ENCODE measurements at regions not wholly inside any gene's neighbourhood (a gene's known extent, or its start where the extent isn't known, plus 50 kb on each side); places are given as distances from the start of the nearest gene placed in this dataset.

GRCh38 chr5:158471535-158471924 lies 612.6 kb upstream of the CLINT1 start:
- Histone ChIP-seq H3K27me3 (ENCODE audit: control insufficient read depth, extremely low read depth, insufficient read depth, low read length) (no peaks in the 10 kb centered on the region), H3K36me3 (ENCODE audit: control insufficient read depth in 2 of 2, extremely low read depth in 1 of 2, insufficient read depth in 2 of 2, low read length in 2 of 2) (no peaks in the 10 kb centered on the region), H3K9me3 (ENCODE audit: control insufficient read depth, low read depth, low read length) (no peaks in the 10 kb centered on the region), H4K20me1 (ENCODE audit: control insufficient read depth, extremely low read depth, insufficient read depth, low read length) (no peaks in the 10 kb centered on the region), H3K9me1 (ENCODE audit: control insufficient read depth, extremely low read depth, insufficient read depth, low read length) (no peaks in the 10 kb centered on the region), H3K4me2 (ENCODE audit: control insufficient read depth, extremely low read depth, insufficient read depth, low read depth, low read length) (no peak overlapping the region), H2AFZ (ENCODE audit: control insufficient read depth, low read length) (no peak overlapping the region), H3K9ac (ENCODE audit: control insufficient read depth, extremely low read depth, insufficient read depth, low read length) (no peak overlapping the region), H3K79me2 (ENCODE audit: control insufficient read depth, insufficient read depth, low read length) (no peaks in the 10 kb centered on the region), H3K4me3 (ENCODE audit: control insufficient read depth in 2 of 3, extremely low read depth in 1 of 3, insufficient read depth in 2 of 3, low read depth in 1 of 3, low read length in 3 of 3) (no peak overlapping the region), H3K4me1 (ENCODE audit: control insufficient read depth, extremely low read depth, insufficient read depth, low read length) (no peaks in the 10 kb centered on the region), H3K27ac (ENCODE audit: control insufficient read depth, insufficient read depth, low read length) (no peak overlapping the region)
- dilution Hi-C loops (cut with MboI; ENCODE audit: extremely low pct_ligation_motif_present, low sequenced_read_pairs) = no loop called here
- DNase-seq (ENCODE audit: low read depth, low spot score) = no peak
- no peak for TF ChIP-seq CTCF (optimal IDR thresholded peaks at IDR 0.05 in 1 of 3, IDR thresholded peaks at IDR 0.05 in 1 of 3, conservative IDR thresholded peaks at IDR 0.05 in 1 of 3; ENCODE audit: extremely low read depth in 1 of 3, insufficient read depth in 2 of 3, low read length in 3 of 3)
- TF ChIP-seq EZH2 (IDR thresholded peaks at IDR 0.05; ENCODE audit: low read length) = no peak
- FAIRE-seq = no peak

GRCh38 chr5:158470764-158471534 lies 612.0 kb upstream of the CLINT1 start:
- H3K79me2 ChIP-seq (ENCODE audit: control insufficient read depth, insufficient read depth, low read length) = no peaks in the 10 kb centered on the region
- H3K4me3 ChIP-seq (ENCODE audit: control insufficient read depth in 2 of 3, extremely low read depth in 1 of 3, insufficient read depth in 2 of 3, low read depth in 1 of 3, low read length in 3 of 3) = no peak overlapping the region
- H4K20me1 ChIP-seq (ENCODE audit: control insufficient read depth, extremely low read depth, insufficient read depth, low read length) = no peaks in the 10 kb centered on the region
- H3K27me3 ChIP-seq (ENCODE audit: control insufficient read depth, extremely low read depth, insufficient read depth, low read length) = no peaks in the 10 kb centered on the region
- FAIRE-seq (no peak), DNase-seq (ENCODE audit: low read depth, low spot score) (no peak)
- dilution Hi-C loops (cut with MboI; ENCODE audit: extremely low pct_ligation_motif_present, low sequenced_read_pairs) = no loop called here
- no peaks in the 10 kb centered on the region for H3K9me3 ChIP-seq (ENCODE audit: control insufficient read depth, low read depth, low read length)
- no peak overlapping the region for H3K4me2 ChIP-seq (ENCODE audit: control insufficient read depth, extremely low read depth, insufficient read depth, low read depth, low read length)
- no peak overlapping the region for H2AFZ ChIP-seq (ENCODE audit: control insufficient read depth, low read length)
- TF ChIP-seq CTCF (optimal IDR thresholded peaks at IDR 0.05 in 1 of 3, IDR thresholded peaks at IDR 0.05 in 1 of 3, conservative IDR thresholded peaks at IDR 0.05 in 1 of 3; ENCODE audit: extremely low read depth in 1 of 3, insufficient read depth in 2 of 3, low read length in 3 of 3) = no peak
- no peak for TF ChIP-seq EZH2 (IDR thresholded peaks at IDR 0.05; ENCODE audit: low read length)
- H3K4me1 ChIP-seq (ENCODE audit: control insufficient read depth, extremely low read depth, insufficient read depth, low read length) = no peaks in the 10 kb centered on the region
- H3K27ac ChIP-seq (ENCODE audit: control insufficient read depth, insufficient read depth, low read length) = no peak overlapping the region
- H3K36me3 ChIP-seq (ENCODE audit: control insufficient read depth in 2 of 2, extremely low read depth in 1 of 2, insufficient read depth in 2 of 2, low read length in 2 of 2) = no peaks in the 10 kb centered on the region
- no peak overlapping the region for H3K9ac ChIP-seq (ENCODE audit: control insufficient read depth, extremely low read depth, insufficient read depth, low read length)
- H3K9me1 ChIP-seq (ENCODE audit: control insufficient read depth, extremely low read depth, insufficient read depth, low read length) = no peaks in the 10 kb centered on the region

Measured in keratinocyte (primary cell).